Neural cell (in vitro differentiated cells): ENCODE measurements at regions not wholly inside any gene's neighbourhood (a gene's known extent, or its start where the extent isn't known, plus 50 kb on each side); places are given as distances from the start of the nearest gene placed in this dataset.

Experiments used
- EZH2 ChIP-seq: fragments of 200-600, 300-800 bp; shearing (Covaris generic), sonication (generic); IDR thresholded peaks from 2 replicates; pipeline ENCODE4 v1.6.1; 2014; ENCODE audit warnings: antibody characterized with exemption, low read length, borderline replicate concordance, mild to moderate bottlenecking; ENCODE audit not compliant: insufficient read depth, poor library complexity, severe bottlenecking
- MXI1 ChIP-seq: fragments of 450-650 bp; conservative IDR thresholded peaks from 2 replicates; pipeline ENCODE4 v1.6.1; 2014; ENCODE audit warnings: antibody characterized with exemption, mild to moderate bottlenecking; ENCODE audit not compliant: poor library complexity, severe bottlenecking
- POLR2AphosphoS5 ChIP-seq: IDR thresholded peaks from 2 replicates; pipeline ENCODE4 v1.6.1; 2012
- SMC3 ChIP-seq: fragments of 450-650 bp; conservative IDR thresholded peaks from 2 replicates; pipeline ENCODE4 v1.6.1; 2014; ENCODE audit warnings: antibody characterized with exemption, mild to moderate bottlenecking, moderate library complexity; ENCODE audit not compliant: poor library complexity
- TAF1 ChIP-seq: IDR thresholded peaks from 2 replicates; pipeline ENCODE4 v1.6.1; 2012; ENCODE audit warnings: low read depth
- TF ChIP-seq, protein P1 (sequence below): fragments of 450-650 bp; IDR thresholded peaks from 2 replicates; pipeline ENCODE4 v1.5.1; 2014; ENCODE audit warnings: antibody characterized with exemption, mild to moderate bottlenecking, moderate library complexity; ENCODE audit not compliant: poor library complexity, severe bottlenecking
- TF ChIP-seq, protein P2 (sequence below): IDR thresholded peaks from 2 replicates; pipeline ENCODE4 v1.6.1; 2012; ENCODE audit warnings: borderline replicate concordance

DNA sequence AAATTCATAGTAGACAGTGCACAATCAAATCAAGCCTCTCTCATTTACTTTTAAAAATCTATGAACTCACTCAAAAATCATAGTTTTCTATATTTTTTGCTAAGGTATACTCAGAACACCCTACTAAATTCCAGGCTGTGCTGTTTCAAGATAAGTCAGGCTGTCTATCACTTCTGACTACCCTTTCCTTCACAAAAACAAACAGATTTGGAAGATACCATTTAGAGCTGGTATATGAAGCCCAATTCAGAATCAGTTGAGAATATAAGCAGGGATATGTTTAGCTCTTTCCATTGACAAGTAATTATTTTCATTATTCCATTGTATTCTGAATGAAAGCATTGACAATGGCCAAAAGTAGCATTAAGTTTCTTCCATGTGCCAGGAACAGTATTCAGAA, 53.1 kb downstream of the CXCL1 start:
- TF ChIP-seq, protein P1, sequence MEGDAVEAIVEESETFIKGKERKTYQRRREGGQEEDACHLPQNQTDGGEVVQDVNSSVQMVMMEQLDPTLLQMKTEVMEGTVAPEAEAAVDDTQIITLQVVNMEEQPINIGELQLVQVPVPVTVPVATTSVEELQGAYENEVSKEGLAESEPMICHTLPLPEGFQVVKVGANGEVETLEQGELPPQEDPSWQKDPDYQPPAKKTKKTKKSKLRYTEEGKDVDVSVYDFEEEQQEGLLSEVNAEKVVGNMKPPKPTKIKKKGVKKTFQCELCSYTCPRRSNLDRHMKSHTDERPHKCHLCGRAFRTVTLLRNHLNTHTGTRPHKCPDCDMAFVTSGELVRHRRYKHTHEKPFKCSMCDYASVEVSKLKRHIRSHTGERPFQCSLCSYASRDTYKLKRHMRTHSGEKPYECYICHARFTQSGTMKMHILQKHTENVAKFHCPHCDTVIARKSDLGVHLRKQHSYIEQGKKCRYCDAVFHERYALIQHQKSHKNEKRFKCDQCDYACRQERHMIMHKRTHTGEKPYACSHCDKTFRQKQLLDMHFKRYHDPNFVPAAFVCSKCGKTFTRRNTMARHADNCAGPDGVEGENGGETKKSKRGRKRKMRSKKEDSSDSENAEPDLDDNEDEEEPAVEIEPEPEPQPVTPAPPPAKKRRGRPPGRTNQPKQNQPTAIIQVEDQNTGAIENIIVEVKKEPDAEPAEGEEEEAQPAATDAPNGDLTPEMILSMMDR = no peak
- no peak for TF ChIP-seq TAF1
- TF ChIP-seq SMC3 = no peak
- TF ChIP-seq POLR2AphosphoS5 = no peak
- TF ChIP-seq MXI1 = no peak
- TF ChIP-seq, protein P2, sequence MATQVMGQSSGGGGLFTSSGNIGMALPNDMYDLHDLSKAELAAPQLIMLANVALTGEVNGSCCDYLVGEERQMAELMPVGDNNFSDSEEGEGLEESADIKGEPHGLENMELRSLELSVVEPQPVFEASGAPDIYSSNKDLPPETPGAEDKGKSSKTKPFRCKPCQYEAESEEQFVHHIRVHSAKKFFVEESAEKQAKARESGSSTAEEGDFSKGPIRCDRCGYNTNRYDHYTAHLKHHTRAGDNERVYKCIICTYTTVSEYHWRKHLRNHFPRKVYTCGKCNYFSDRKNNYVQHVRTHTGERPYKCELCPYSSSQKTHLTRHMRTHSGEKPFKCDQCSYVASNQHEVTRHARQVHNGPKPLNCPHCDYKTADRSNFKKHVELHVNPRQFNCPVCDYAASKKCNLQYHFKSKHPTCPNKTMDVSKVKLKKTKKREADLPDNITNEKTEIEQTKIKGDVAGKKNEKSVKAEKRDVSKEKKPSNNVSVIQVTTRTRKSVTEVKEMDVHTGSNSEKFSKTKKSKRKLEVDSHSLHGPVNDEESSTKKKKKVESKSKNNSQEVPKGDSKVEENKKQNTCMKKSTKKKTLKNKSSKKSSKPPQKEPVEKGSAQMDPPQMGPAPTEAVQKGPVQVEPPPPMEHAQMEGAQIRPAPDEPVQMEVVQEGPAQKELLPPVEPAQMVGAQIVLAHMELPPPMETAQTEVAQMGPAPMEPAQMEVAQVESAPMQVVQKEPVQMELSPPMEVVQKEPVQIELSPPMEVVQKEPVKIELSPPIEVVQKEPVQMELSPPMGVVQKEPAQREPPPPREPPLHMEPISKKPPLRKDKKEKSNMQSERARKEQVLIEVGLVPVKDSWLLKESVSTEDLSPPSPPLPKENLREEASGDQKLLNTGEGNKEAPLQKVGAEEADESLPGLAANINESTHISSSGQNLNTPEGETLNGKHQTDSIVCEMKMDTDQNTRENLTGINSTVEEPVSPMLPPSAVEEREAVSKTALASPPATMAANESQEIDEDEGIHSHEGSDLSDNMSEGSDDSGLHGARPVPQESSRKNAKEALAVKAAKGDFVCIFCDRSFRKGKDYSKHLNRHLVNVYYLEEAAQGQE = no peak
- TF ChIP-seq EZH2 = no peak
